HepG2 (cell line): ENCODE measurements at regions not wholly inside any gene's neighbourhood (a gene's known extent, or its start where the extent isn't known, plus 50 kb on each side); places are given as distances from the start of the nearest gene placed in this dataset.

Source experiments
- SP2 ChIP-seq: sonication (generic); formaldehyde crosslinking; IDR thresholded peaks from 2 replicates; pipeline ENCODE4 v1.5.1; 2020; ENCODE audit warnings: mild to moderate bottlenecking, missing genetic modification reagents
- ZNF10 ChIP-seq: sonication (generic); formaldehyde crosslinking; IDR thresholded peaks from 2 replicates; pipeline ENCODE4 v1.4.0; 2020; ENCODE audit warnings: mild to moderate bottlenecking, low read depth, missing genetic modification reagents, borderline replicate concordance
- TF ChIP-seq, protein P1 (sequence below): sonication (generic); formaldehyde crosslinking; IDR thresholded peaks from 2 replicates; pipeline ENCODE4 v1.5.0; 2020; ENCODE audit warnings: mild to moderate bottlenecking, missing genetic modification reagents, moderate library complexity

DNA sequence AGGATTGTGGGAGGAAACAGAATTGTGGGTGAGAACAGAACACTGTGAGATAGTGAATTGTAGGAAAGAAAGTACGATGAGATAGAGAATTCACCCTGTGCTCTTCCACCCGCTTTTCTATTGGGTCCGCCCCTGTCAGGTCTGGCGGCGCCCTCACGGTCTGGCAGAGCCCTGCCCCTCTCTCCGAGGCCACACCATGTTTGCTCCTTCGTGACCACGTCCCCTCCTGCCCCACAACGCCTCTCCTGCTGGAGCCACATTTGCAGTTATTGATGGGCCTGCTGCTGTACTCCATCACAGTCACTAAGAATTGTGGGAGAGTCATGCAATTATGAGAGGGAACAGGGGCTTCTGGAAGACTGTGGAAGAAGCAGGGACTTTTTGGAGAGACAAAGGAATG is 473.1 kb downstream of the KLF12 start:
- TF ChIP-seq SP2 (CRISPR knock-in tag) (no peak), ZNF10 (CRISPR knock-in tag) (no peak)
- TF ChIP-seq, protein P1, sequence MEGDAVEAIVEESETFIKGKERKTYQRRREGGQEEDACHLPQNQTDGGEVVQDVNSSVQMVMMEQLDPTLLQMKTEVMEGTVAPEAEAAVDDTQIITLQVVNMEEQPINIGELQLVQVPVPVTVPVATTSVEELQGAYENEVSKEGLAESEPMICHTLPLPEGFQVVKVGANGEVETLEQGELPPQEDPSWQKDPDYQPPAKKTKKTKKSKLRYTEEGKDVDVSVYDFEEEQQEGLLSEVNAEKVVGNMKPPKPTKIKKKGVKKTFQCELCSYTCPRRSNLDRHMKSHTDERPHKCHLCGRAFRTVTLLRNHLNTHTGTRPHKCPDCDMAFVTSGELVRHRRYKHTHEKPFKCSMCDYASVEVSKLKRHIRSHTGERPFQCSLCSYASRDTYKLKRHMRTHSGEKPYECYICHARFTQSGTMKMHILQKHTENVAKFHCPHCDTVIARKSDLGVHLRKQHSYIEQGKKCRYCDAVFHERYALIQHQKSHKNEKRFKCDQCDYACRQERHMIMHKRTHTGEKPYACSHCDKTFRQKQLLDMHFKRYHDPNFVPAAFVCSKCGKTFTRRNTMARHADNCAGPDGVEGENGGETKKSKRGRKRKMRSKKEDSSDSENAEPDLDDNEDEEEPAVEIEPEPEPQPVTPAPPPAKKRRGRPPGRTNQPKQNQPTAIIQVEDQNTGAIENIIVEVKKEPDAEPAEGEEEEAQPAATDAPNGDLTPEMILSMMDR (CRISPR knock-in tag), result no peak
